ENCODE measurements at regions not wholly inside any gene's neighbourhood (a gene's known extent, or its start where the extent isn't known, plus 50 kb on each side); places are given as distances from the start of the nearest gene placed in this dataset.

DNA sequence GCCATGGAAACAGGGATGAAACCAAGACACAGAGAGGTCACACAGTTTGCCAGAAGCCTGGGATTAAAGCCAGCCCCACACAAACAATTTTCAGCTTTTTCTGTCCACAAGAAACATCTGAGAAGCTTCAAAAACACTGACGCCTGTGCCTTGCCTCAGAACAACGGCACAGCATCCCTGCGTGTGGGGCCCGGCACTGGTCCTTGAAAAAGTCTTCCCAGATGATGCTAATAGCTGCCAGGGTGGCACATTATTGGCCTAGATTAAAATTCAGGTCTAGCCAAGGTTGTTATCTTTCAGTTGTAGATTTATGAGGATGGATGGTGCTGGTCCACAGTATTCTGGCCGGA, 321.4 kb downstream of the HAPSTR1 start:
- peak; percentile 23 for DNase-seq (ENCODE audit: low spot score)

DNA sequence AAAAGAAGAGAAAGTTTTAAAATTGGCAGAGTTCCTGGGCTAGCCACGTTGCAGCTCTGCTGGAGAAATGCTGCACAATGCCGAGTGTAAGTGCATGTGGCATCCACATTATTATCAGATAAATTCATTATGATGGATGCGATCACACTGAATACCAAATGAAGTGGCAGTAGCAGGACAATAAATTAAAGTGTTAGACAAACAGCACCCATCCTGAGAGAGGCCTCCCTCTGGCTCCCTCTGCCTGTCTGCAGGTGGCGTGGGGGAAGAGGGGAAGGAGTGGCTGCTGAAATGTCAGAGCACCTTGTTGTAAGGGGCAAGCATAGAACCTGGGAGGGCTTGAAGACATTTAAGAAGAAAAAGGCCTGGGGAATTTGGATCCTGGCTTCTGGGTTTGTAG, 324.1 kb downstream of the HAPSTR1 start:
- DNase-seq (ENCODE audit: low spot score) = no peak

GRCh38 chr16:9417898-9418297, 326.5 kb downstream of the HAPSTR1 start:
- DNase-seq (ENCODE audit: low spot score) = no peak

- DNase-seq (ENCODE audit: low spot score) = no peak
Observed at GRCh38 chr16:9419161-9419560, 327.7 kb downstream of the HAPSTR1 start.

- DNase-seq (ENCODE audit: low spot score) = no peak
Observed at GRCh38 chr16:9422762-9423513, 331.5 kb downstream of the HAPSTR1 start.

- DNase-seq (ENCODE audit: low spot score) = no peak
Observed at GRCh38 chr16:9425236-9425635, 333.8 kb downstream of the HAPSTR1 start.

DNA sequence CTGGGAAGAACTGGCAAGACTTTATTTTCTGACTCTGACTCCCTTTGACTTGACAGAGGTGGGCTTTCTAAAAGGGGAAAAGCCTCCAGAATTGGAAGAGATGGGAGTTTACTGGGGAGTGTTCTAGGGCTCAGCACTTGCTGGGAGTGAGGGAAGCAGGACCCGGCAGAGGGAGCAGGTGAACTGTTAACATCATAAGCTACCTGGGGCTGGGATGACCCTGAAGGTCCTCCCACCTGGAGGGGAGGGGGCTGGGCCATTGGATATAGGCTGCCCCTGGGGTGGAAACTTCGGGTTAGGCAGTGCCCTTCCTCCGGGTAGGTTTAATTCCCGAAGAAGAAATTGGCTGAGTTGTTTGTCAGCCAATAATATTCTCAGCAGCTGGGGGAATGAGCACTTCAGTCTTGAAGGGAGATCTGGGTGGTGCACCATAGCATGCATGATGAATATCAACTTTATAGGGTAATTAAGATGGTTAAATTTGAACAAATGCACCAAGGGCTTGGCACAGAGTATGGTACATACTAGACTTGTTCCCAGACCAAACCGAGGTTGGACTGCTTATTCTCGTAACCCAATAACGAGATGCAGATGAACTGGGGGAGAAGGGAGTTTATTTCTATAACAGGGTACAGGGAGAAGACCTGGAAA, 337.0 kb downstream of the HAPSTR1 start:
- no peak for DNase-seq (ENCODE audit: low spot score)

- peak; percentile 15 for DNase-seq (ENCODE audit: low spot score)
Observed at GRCh38 chr16:9429646-9430330, 338.3 kb downstream of the HAPSTR1 start.

GRCh38 chr16:9434659-9435058, 343.2 kb downstream of the HAPSTR1 start:
- no peak for DNase-seq (ENCODE audit: low spot score)

- no peak for DNase-seq (ENCODE audit: low spot score)
Observed at GRCh38 chr16:9436175-9436574, 344.7 kb downstream of the HAPSTR1 start.

DNA sequence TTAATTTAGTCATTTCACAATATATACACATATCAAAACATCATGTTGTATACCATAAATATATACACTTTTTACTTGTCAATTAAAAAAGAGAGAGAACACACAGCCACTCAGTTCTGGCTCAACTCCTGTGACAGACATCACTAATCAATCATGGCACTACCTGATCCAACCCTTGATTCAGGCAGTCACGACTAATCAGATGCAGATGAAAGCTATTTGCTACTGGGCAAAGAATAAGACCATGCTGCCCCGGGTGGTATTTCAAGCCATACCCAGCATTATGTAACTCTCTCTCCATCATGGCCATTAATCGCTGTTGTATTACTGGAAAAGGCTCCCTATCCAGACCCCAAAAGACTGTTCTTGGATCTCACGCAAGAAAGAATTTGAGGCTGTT, 345.7 kb downstream of the HAPSTR1 start:
- DNase-seq (ENCODE audit: low spot score) = no peak

DNA sequence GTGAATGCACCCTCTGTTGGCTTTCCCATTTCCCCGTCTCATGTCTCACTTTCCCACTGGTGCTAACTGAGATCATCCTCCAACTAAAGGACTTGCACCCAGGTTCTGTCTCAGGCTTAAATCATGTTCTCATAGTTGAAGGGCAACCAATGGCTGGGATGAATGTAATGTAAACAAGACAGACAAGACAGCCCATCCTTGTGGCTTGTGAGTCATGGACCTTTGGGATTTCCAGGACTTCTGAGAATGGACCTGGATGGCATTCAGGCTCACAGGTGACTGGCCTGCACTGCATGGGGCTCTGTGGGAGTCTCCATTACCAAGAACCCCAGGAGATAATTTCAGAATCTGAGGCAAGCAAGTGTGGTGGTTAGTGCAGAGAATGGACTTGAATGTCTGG, 347.5 kb downstream of the HAPSTR1 start:
- DNase-seq (ENCODE audit: low spot score) = no peak

DNA sequence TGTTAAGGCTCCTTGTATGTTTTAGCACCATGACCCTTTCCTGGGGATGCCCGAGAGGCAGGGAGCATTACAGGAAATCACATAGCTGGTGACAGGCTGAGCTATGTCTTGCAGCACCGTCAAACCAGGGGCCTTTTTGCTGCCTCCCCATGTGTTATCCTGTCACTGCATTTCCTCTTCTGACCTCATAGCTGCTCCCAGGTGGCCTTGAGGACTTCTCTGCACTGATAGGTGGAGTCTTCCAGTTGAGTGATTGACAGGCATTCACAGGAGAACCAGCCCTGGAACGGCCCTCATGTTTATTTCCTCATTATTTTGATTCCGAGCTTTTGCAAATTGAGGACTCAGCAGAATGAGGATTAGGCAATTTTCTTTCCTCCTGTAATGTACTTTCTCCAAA, 349.6 kb downstream of the HAPSTR1 start:
- DNase-seq (ENCODE audit: low spot score) = no peak

DNA sequence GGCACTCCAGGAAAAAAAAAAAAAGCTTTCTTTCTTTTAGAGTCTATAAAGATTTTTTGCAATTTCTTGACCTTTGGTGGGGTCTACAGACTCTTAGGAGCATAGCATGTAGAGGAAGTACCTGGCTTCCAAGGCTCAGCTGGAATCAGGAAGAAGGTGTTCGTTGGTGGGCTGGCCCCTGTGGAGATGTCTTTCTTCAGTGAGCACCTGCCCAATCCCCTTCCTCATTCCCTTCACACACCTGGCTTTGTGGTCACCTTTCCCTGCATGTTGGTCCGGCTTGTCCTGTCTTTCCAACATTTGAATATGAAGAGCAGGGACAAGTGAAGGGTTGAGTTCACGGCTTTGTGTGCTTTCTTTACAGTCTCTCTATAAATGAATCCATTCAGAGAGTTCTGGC, 352.4 kb downstream of the HAPSTR1 start:
- no peak for DNase-seq (ENCODE audit: low spot score)

- no peak for DNase-seq (ENCODE audit: low spot score)
Observed at GRCh38 chr16:9446471-9447194, 355.2 kb downstream of the HAPSTR1 start.

DNA sequence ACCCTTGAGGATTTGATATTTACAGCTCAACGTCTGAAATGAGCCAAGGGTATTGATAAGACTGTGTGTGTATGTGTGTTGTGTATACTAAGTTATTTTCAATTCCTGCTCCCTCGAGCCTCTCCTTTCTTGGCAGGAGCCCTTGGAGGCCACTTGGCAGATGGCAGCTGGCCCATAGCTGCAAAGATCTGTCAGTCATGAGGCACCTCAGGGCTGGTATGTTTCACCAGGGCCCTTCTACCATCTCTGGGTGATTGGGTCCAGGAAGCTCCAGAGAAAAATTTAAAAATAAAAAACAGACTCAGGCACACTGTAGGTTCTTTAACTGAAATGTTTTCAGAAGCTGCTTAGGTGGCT, 355.7 kb downstream of the HAPSTR1 start:
- DNase-seq (ENCODE audit: low spot score) = no peak

GRCh38 chr16:9447699-9448098, 356.3 kb downstream of the HAPSTR1 start:
- DNase-seq (ENCODE audit: low spot score) = no peak

DNA sequence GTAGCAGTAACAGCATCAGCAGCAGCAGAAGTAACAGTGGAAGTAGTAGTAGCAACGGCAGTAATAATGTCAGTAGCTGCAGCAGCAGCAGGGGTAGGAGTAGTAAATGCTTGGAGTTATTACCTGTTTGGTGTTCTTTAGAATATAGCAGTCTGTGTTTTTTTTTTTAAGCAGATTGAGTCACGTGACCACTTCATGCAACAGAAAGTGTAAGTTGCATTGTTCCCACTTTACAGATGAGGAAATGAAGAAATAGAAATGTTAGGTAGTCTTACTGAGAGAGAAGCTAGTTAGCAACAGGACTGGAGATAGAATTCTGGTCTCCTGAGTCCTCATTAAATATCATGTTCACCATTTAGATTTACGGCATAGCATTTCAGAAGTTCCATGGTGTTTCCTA, 358.2 kb downstream of the HAPSTR1 start:
- DNase-seq (ENCODE audit: low spot score) = no peak

GRCh38 chr16:9457215-9457614, 365.8 kb downstream of the HAPSTR1 start:
- no peak for DNase-seq (ENCODE audit: low spot score)

GRCh38 chr16:9458816-9459215, 367.4 kb downstream of the HAPSTR1 start:
- DNase-seq (ENCODE audit: low spot score) = no peak

DNA sequence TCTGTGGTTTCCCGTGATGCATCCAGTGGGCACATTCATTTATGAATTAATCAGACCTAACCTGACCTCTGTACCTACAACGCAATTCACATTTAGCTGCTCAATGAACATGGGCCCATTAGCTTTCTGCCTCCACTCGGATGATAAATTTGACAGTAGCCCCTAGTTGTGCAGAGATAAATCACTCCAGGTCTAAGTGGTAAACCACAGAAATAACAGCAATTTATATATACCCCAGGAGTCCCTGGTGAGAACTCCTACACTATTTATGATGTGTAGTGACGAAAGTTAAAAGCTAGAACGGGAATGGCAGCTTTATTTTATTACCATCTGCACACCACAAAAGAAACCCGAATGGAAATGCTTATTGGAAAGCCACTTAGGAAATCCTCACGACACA, 371.5 kb downstream of the HAPSTR1 start:
- no peak for DNase-seq (ENCODE audit: low spot score)

GRCh38 chr16:9463461-9463860, 372.0 kb downstream of the HAPSTR1 start:
- DNase-seq (ENCODE audit: low spot score) = no peak

DNA sequence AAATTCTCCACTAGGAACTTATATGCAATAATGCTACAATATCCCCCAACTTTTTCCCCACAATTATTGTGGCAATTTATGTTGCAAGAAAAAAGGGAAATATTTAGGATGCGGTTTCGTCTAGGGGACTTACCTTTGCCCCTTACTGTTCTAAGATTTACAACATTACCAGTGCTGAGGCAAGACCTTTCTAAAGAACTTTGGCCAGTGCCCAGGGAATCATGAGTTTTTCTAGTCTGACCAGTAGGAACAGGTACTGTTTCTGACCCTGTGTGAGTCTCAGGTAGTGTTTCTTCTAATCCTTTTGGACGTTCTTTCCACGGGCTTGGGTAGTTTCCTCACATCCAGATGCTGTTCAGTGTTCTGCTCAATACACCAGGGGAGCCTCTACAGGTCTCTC, 373.7 kb downstream of the HAPSTR1 start:
- no peak for DNase-seq (ENCODE audit: low spot score)
